ENCODE measurements at regions not wholly inside any gene's neighbourhood (a gene's known extent, or its start where the extent isn't known, plus 50 kb on each side); places are given as distances from the start of the nearest gene placed in this dataset.

- DNase-seq (ENCODE audit: low read depth in 2 of 2) = peak; percentile 11 to 12
Measured at GRCh38 chr18:11553098-11553940, 56.1 kb upstream of the SLC35G4 start.

GRCh38 chr18:11548916-11549551 lies 60.4 kb upstream of the SLC35G4 start:
- DNase-seq (ENCODE audit: low read depth in 2 of 2) = no peak

- DNase-seq (ENCODE audit: low read depth in 2 of 2) = no peak
Measured at GRCh38 chr18:11548396-11548795, 61.0 kb upstream of the SLC35G4 start.

- no peak for DNase-seq (ENCODE audit: low read depth in 2 of 2)
Measured at GRCh38 chr18:11544060-11544633, 65.2 kb upstream of the SLC35G4 start.

- DNase-seq (ENCODE audit: low read depth in 2 of 2) = no peak
Measured at GRCh38 chr18:11541179-11541578, 68.2 kb upstream of the SLC35G4 start.

- no peak for DNase-seq (ENCODE audit: low read depth in 2 of 2)
Measured at GRCh38 chr18:11533942-11534496, 75.4 kb upstream of the SLC35G4 start.

- DNase-seq (ENCODE audit: low read depth in 2 of 2) = no peak
Measured at GRCh38 chr18:11533513-11533890, 75.9 kb upstream of the SLC35G4 start.

GRCh38 chr18:11532758-11533512 lies 76.5 kb upstream of the SLC35G4 start:
- DNase-seq (ENCODE audit: low read depth in 2 of 2) = no peak

GRCh38 chr18:11529081-11529480 lies 80.3 kb upstream of the SLC35G4 start:
- no peak for DNase-seq (ENCODE audit: low read depth in 2 of 2)

GRCh38 chr18:11526675-11527074 lies 82.7 kb upstream of the SLC35G4 start:
- no peak for DNase-seq (ENCODE audit: low read depth in 2 of 2)

GRCh38 chr18:11523804-11524203 lies 85.6 kb upstream of the SLC35G4 start:
- DNase-seq (ENCODE audit: low read depth in 2 of 2) = no peak

- no peak for DNase-seq (ENCODE audit: low read depth in 2 of 2)
Measured at GRCh38 chr18:11522992-11523391, 86.4 kb upstream of the SLC35G4 start.

GRCh38 chr18:11521853-11522252 lies 87.5 kb upstream of the SLC35G4 start:
- DNase-seq (ENCODE audit: low read depth in 2 of 2) = no peak

- no peak for DNase-seq (ENCODE audit: low read depth in 2 of 2)
Measured at GRCh38 chr18:11520536-11520935, 88.9 kb upstream of the SLC35G4 start.

GRCh38 chr18:11518788-11519685 lies 90.4 kb upstream of the SLC35G4 start:
- DNase-seq (ENCODE audit: low read depth in 2 of 2) = peak; percentile 30 to 35

- no peak for DNase-seq (ENCODE audit: low read depth in 2 of 2)
Measured at GRCh38 chr18:11517704-11518103, 91.7 kb upstream of the SLC35G4 start.

- no peak for DNase-seq (ENCODE audit: low read depth in 2 of 2)
Measured at GRCh38 chr18:11516751-11517503, 92.5 kb upstream of the SLC35G4 start.

- no peak for DNase-seq (ENCODE audit: low read depth in 2 of 2)
Measured at GRCh38 chr18:11514267-11514666, 95.1 kb upstream of the SLC35G4 start.

- no peak for DNase-seq (ENCODE audit: low read depth in 2 of 2)
Measured at GRCh38 chr18:11512096-11513025, 97.0 kb upstream of the SLC35G4 start.

All from stimulated activated CD4-positive, alpha-beta T cell treated with anti-CD3 and anti-CD28 coated beads, Interleukin-15, amount 100 ng/mL, for 48 hours (primary cell).